ENCODE measurements at regions not wholly inside any gene's neighbourhood (a gene's known extent, or its start where the extent isn't known, plus 50 kb on each side); places are given as distances from the start of the nearest gene placed in this dataset.

DNA sequence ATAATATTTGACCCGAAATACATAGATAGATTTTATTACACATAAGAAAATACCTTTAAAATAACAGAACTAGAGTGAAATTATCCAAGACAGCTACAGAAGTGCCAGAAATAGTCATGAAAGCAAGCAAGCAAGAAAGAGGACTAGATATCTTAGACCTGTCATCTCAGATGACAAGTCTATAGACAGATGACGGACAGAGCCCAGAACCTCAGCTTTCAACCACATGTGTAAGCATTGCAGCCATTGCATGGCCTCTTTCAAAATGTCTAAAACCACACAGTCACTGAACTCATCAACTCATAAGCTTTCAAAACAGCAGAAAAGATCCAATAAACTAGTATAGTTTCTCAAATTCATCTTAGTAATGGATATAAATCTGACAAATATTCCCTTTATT, 59.8 kb upstream of the FHIT start:
- peaks cover 0 to under 1% (median 0%) of the 10 kb centered on the region in 9 donors for H3K9me3 Mint-ChIP-seq
- DNase-seq (no peak), ATAC-seq (no peak)
- no peaks in the 10 kb centered on the region for H3K4me1 Mint-ChIP-seq
- no peak overlapping the region for H3K27ac Mint-ChIP-seq
- H3K36me3 Mint-ChIP-seq = no peaks in the 10 kb centered on the region
- POLR2A ChIA-PET = no interaction called here
- peaks cover 11 to 36% (median 11%) of the 10 kb centered on the region in 5 donors for H3K27me3 Mint-ChIP-seq
- H3K4me3 Mint-ChIP-seq = no peak overlapping the region

DNA sequence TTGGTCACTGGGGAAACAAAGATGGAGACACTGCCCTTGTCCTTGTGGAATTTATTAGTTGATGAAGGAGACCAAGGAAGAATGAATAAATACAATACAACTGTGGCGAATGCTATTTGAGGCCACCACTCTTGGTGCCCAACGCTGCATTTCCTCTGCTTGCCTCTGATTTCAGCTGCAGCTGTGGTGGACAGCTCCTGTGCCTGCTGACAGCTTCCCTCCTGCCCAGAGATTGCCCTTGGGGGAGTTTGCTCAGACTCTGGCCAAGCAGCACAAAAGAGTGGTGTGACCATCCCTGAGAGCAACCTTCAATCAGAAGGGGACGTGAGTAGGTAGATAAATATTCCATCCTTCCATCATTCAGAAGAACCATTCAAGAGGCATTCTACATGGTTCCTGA, 64.6 kb upstream of the FHIT start:
- Mint-ChIP-seq H3K36me3 (no peaks in the 10 kb centered on the region), H3K9me3 (peaks cover 0 to 3% (median 0%) of the 10 kb centered on the region in 9 donors), H3K27ac (no peak overlapping the region), H3K4me3 (no peak overlapping the region), H3K27me3 (peaks cover 11 to 54% (median 19%) of the 10 kb centered on the region in 5 donors), H3K4me1 (no peaks in the 10 kb centered on the region)
- DNase-seq = no peak
- no peak for ATAC-seq
- POLR2A ChIA-PET = no interaction called here

DNA sequence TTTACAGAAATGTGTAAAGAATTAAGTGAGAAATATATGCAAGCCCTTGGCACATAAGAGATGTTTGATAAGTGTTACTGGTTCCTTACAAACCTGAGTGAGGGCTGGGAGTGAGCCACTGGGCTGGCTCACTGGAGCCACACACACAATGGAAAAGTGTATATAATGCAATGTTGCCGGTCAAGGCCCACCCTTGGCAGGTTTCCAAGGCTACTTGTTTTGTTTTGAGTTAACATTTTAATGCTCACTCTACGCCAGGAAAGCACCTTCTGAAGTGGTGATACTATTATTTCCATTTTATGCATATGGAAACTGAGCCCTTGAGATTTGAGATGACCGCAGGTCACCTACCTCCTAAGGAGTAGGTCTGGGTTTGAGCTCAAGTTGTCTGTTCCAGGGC, 71.8 kb upstream of the FHIT start:
- no peaks in the 10 kb centered on the region for H3K4me1 Mint-ChIP-seq
- DNase-seq = no peak
- ATAC-seq = no peak
- no peak overlapping the region for H3K4me3 Mint-ChIP-seq
- no peak overlapping the region for H3K27ac Mint-ChIP-seq
- POLR2A ChIA-PET = no interaction called here
- no peaks in the 10 kb centered on the region for H3K36me3 Mint-ChIP-seq
- H3K9me3 Mint-ChIP-seq = no peaks in the 10 kb centered on the region
- H3K27me3 Mint-ChIP-seq = peaks cover 5 to 14% (median 9%) of the 10 kb centered on the region in 5 donors

DNA sequence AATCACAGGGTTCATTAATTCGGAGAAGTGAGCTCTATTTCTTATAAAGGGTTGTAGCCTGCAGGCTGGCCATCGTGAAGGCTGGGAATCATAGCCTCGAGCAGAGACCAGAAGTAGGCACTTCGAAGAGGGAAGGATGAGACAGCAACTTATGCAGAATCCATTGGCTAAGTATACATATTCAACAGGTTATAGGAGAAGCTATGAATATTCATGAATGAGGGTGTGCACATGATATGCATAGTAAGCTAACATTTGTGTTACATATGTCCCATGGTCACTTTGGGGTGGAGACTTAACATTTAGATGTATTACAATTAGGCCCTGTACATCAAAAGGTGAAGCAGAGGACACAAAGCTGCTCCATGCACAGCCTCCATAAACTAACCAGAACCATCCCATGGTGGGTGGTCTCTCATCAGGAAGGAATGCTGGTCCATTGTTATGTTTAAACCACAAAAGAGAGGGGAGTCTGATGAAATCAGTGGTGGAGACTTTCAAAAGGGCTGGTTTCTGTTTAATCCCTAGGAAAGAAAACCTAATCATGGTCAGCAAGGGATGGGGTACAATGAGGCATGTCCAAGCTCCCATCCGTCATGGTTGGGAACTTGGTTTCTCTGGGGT, 80.8 kb upstream of the FHIT start:
- Mint-ChIP-seq H3K4me3 (no peak overlapping the region), H3K9me3 (peaks cover 0 to 7% (median 0%) of the 10 kb centered on the region in 9 donors)

DNA sequence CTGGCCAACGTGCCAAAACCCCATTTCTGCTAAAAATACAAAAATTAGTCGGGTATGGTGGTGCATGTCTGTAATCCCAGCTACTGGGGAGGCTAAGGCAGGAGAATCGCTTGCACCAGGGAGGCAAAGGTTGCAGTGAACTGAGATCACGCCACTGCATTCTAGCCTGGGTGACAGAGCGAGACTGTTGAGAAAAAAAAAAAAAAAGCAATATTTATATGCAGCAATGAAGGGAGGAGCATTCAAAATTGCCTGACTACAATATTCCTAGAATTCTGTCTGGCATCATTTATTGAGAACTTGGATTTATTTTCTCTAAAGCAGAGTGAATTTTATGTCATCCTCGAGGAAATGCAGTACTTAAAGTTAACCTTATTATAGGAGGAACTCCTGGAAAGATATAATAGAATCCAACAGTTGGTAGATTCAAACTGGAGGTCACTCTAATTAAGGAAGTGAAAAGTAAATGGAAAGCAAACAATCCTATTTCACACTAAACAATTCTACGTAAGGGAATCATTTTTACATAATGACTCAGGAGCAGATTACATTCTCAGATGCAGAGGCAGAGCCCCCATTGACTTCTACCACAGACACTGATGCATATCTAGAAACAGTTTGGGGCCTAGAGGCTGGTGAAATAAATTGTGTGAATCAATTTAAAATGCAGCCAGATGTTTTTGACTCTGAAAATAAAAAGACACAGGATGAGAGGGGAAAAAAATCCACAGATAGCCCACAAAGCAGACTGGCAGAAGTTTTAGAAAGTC, 82.1 kb upstream of the FHIT start:
- peaks cover 0 to 8% (median 0%) of the 10 kb centered on the region in 3 donors for H3K36me3 Mint-ChIP-seq
- no peak overlapping the region for H3K4me3 Mint-ChIP-seq
- no peaks in the 10 kb centered on the region for H3K4me1 Mint-ChIP-seq
- H3K9me3 Mint-ChIP-seq = peaks cover 0 to 7% (median 0%) of the 10 kb centered on the region in 9 donors
- peaks cover 0 to 4% (median 2%) of the 10 kb centered on the region in 5 donors for H3K27me3 Mint-ChIP-seq
- ATAC-seq = no peak
- DNase-seq = no peak
- POLR2A ChIA-PET = no interaction called here
- no peak overlapping the region for H3K27ac Mint-ChIP-seq

More for the DNA sequence above, 80.8 kb upstream of the FHIT start:
- H3K4me1 Mint-ChIP-seq = no peaks in the 10 kb centered on the region
- DNase-seq (no peak), ATAC-seq (no peak)
- peaks cover 0 to 6% (median 2%) of the 10 kb centered on the region in 5 donors for H3K27me3 Mint-ChIP-seq
- peaks cover 0 to 8% (median 0%) of the 10 kb centered on the region in 3 donors for H3K36me3 Mint-ChIP-seq
- no peak overlapping the region for H3K27ac Mint-ChIP-seq
- POLR2A ChIA-PET = no interaction called here

DNA sequence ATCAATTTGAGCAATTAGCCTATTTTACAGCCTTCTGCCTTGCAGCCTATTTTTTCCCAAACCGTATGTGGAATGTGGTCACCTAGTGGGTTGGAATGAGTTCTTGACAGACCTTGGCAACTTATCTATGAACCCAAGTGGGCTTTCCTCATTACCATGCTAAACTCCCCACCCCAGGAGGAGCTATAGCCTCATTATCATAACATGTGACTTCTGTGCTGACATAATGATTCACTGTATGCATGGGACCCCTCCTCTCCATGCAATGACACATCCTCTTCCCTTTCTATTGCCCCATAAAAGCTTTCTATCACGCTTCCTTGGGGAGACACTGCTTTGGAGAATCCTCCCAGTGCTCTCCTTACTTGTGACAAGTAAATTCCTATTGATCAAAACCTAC, 83.5 kb upstream of the FHIT start:
- no peak overlapping the region for H3K4me3 Mint-ChIP-seq
- H3K27me3 Mint-ChIP-seq = peaks cover 0 to 2% (median 0%) of the 10 kb centered on the region in 5 donors
- H3K4me1 Mint-ChIP-seq = no peaks in the 10 kb centered on the region
- DNase-seq (no peak), ATAC-seq (no peak)
- no peak overlapping the region for H3K27ac Mint-ChIP-seq
- POLR2A ChIA-PET = no interaction called here
- peaks cover 0 to 6% (median 0%) of the 10 kb centered on the region in 3 donors for H3K36me3 Mint-ChIP-seq
- peaks cover 0 to 7% (median 0%) of the 10 kb centered on the region in 9 donors for H3K9me3 Mint-ChIP-seq

DNA sequence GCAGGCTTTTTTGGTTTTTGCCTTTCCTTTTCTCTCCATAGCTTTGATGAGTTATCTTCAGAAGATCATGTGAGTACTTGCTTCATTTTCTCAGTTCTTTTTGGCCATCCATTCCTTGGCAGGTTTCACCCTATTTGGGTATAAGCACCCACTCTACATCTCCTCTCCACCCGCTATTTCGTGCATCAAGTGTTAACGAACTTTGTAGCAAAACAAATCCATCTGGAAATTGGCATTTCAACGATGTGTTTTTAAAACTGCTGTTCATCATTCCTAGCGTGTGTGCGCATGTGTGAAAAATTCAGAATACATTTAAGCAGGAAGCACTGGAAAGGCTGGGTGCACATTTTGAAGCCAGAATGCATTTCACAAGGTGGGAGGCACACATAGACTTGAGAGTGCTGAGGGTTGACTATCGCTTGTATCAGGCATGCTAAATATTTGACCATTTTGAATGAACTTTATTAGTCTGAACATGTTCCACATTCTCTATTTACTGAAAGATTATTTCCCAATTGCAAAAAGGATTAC, 89.7 kb upstream of the FHIT start:
- no peak overlapping the region for H3K27ac Mint-ChIP-seq
- no peaks in the 10 kb centered on the region for H3K36me3 Mint-ChIP-seq
- DNase-seq (no peak), ATAC-seq (no peak)
- H3K4me3 Mint-ChIP-seq = no peak overlapping the region
- peaks cover 0 to 2% (median 0%) of the 10 kb centered on the region in 5 donors for H3K27me3 Mint-ChIP-seq
- POLR2A ChIA-PET = no interaction called here
- peaks cover 0 to 2% (median 0%) of the 10 kb centered on the region in 9 donors for H3K9me3 Mint-ChIP-seq
- no peaks in the 10 kb centered on the region for H3K4me1 Mint-ChIP-seq

DNA sequence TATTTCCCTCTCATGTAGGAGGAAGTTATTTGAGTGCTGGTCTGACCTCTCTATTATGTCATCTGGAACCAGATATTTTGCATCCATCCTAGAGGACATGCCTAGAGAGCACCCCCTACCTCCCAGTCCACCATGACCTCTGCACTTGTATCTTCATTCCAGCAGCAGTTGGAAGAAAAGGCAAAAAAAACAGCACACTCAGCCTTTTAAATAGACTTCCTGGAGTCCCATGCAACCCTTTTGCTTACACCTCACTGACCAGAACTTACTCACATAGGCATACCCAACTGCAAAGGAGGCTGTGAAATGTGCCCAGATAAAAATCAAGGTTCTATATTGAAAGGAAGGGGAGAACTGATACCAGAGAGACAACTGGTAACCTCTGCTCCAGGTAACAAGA, 92.3 kb upstream of the FHIT start:
- Mint-ChIP-seq H3K4me3 (no peak overlapping the region), H3K4me1 (no peaks in the 10 kb centered on the region), H3K27me3 (peaks cover 0 to 2% (median 0%) of the 10 kb centered on the region in 5 donors), H3K36me3 (no peaks in the 10 kb centered on the region), H3K9me3 (peaks cover 0 to 1% (median 0%) of the 10 kb centered on the region in 9 donors), H3K27ac (no peak overlapping the region)
- POLR2A ChIA-PET = no interaction called here
- ATAC-seq (no peak), DNase-seq (no peak)

DNA sequence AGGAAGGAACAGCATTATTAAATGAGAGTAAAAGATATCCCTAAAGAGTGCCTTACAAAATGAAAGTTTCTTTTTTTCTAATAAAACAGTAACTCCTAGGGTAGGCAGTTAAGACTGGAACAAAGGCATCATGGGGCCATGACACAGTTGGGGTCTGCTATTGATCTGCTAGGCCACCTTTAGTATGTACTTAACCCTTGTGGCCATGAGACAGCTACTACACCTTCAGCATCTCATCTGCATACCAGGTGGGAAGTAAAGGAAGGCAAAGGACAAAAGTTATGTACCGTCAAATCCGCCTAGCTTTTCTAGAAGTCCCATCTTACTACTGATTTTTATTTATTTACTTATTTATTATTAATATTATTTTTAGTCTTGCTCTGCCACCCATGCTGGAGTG, 93.8 kb upstream of the FHIT start:
- DNase-seq = no peak
- POLR2A ChIA-PET = no interaction called here
- no peaks in the 10 kb centered on the region for H3K4me1 Mint-ChIP-seq
- H3K36me3 Mint-ChIP-seq = no peaks in the 10 kb centered on the region
- H3K9me3 Mint-ChIP-seq = no peaks in the 10 kb centered on the region
- ATAC-seq = no peak
- H3K27ac Mint-ChIP-seq = no peak overlapping the region
- peaks cover 0 to 2% (median 0%) of the 10 kb centered on the region in 5 donors for H3K27me3 Mint-ChIP-seq
- no peak overlapping the region for H3K4me3 Mint-ChIP-seq

DNA sequence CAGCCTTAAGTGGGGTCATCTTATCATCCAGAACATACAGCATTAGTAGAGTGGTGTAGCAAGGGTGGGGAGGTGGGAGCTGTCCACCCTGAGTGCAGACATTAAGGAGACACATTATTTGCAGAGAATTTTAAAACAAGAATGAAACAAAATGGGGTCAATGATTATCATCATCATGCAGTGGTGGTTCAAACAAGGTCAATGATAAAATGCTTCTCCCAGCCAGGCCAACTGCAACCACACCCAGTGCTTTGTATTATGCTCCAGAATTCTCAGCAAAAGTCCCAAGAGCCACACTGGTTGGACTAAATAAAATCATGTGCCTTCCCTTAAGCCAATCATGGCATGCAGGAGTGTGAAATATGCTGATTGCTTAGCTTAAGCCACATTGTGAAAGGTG, 96.7 kb upstream of the FHIT start:
- H3K4me3 Mint-ChIP-seq = no peak overlapping the region
- DNase-seq (no peak), ATAC-seq (no peak)
- no peaks in the 10 kb centered on the region for H3K36me3 Mint-ChIP-seq
- H3K9me3 Mint-ChIP-seq = no peaks in the 10 kb centered on the region
- no peak overlapping the region for H3K27ac Mint-ChIP-seq
- POLR2A ChIA-PET = no interaction called here
- peaks cover 0 to 2% (median 0%) of the 10 kb centered on the region in 5 donors for H3K27me3 Mint-ChIP-seq
- H3K4me1 Mint-ChIP-seq = no peaks in the 10 kb centered on the region

DNA sequence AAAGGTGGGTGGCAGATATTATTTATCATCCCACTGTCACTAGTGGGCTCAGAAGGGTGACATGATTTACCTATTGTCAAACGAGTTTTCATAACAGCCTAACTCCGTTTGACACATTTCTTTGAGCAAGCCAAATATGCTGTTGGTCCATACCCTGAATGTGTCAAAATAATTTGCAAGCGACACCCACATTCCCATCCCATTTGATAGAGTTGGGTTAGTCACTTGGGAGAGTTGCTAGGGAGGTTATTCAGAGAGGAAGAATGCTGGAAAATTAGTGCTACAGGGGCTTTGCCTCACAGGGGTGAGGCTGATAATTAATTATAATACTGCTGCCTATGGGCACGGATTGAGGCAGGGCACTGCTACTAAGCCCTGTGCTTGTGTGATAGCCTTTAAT, 98.5 kb upstream of the FHIT start:
- H3K27ac Mint-ChIP-seq = no peak overlapping the region
- no peaks in the 10 kb centered on the region for H3K36me3 Mint-ChIP-seq
- POLR2A ChIA-PET = no interaction called here
- peaks cover 0 to 3% (median 0%) of the 10 kb centered on the region in 5 donors for H3K27me3 Mint-ChIP-seq
- H3K4me3 Mint-ChIP-seq = no peak overlapping the region
- ATAC-seq (no peak), DNase-seq (no peak)
- H3K4me1 Mint-ChIP-seq = peaks cover 0 to 3% (median under 1%) of the 10 kb centered on the region in 4 donors
- peaks cover 0 to 3% (median 0%) of the 10 kb centered on the region in 9 donors for H3K9me3 Mint-ChIP-seq

DNA sequence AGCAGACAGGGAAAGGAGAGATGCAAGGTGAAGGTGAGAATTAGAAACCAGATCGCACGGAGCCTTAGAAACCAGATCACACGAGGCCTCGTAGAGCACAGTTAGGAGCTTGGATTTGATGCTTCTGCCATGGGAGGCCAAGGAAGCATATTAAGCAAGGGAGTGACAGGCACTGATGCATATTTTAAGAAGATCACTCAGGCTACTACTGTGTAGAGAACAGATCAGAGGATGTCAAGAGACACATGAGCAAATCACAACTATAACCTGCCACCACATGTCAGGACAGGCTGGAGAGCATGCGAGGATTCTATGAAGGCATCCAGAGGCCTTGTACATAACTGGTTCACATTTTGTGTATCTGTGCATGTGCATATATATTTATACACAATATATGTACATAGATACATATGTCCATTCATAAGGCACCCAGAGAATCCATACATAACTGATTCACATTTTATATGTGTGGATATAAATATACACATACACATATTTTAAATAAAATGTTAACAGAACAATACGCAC, 99.6 kb upstream of the FHIT start:
- peaks cover 0 to 11% (median 0%) of the 10 kb centered on the region in 9 donors for H3K9me3 Mint-ChIP-seq
- H3K36me3 Mint-ChIP-seq = no peaks in the 10 kb centered on the region
- H3K27me3 Mint-ChIP-seq = peaks cover 0 to 4% (median 2%) of the 10 kb centered on the region in 5 donors
- peaks cover 0 to 3% (median 1%) of the 10 kb centered on the region in 4 donors for H3K4me1 Mint-ChIP-seq
- no peak for DNase-seq
- no peak for ATAC-seq
- H3K27ac Mint-ChIP-seq = no peak overlapping the region
- POLR2A ChIA-PET = no interaction called here
- H3K4me3 Mint-ChIP-seq = no peak overlapping the region

DNA sequence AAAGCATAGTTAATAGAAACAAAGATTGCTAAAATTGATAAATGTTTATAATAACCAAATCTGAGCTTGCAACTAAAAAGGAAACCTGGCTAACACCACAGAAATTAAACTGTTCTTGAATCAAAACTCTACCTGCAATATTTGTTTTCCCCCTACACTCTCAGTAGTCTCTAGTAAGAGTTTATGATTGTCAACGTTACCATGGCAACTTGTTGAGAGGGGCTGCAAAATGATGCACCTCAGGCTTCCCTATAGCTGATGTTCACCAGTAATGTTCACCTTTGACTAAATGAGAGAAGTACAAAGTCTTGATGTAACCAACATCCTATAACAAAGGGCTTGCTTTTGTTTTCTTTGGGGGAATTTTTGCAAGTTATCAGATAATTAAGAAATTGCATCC, 101.1 kb upstream of the FHIT start:
- no peak for ATAC-seq
- peaks cover 0 to 11% (median 0%) of the 10 kb centered on the region in 9 donors for H3K9me3 Mint-ChIP-seq
- POLR2A ChIA-PET = no interaction called here
- no peak for DNase-seq
- H3K4me3 Mint-ChIP-seq = no peak overlapping the region
- H3K36me3 Mint-ChIP-seq = no peaks in the 10 kb centered on the region
- peaks cover 0 to 8% (median 4%) of the 10 kb centered on the region in 5 donors for H3K27me3 Mint-ChIP-seq
- no peak overlapping the region for H3K27ac Mint-ChIP-seq
- H3K4me1 Mint-ChIP-seq = peaks cover 0 to 3% (median 1%) of the 10 kb centered on the region in 4 donors

All from naive thymus-derived CD8-positive, alpha-beta T cell (primary cell).